HG03159 (cell line): ENCODE measurements at regions not wholly inside any gene's neighbourhood (a gene's known extent, or its start where the extent isn't known, plus 50 kb on each side); places are given as distances from the start of the nearest gene placed in this dataset.
"Not testable (repeated sequence)": the region's sequence is repeated elsewhere in the genome, so short reads cannot be mapped to it uniquely, and the experiment has no call there.

ENCODE experiments used
- ATAC-seq: cut with Tn5 transposase; IDR thresholded peaks from one replicate; pipeline ENCODE4 v1.9.1; 2021; ENCODE audit warnings: mild to moderate bottlenecking, moderate library complexity; ENCODE audit not compliant: unreplicated experiment

- ATAC-seq: no peak
Measured at GRCh38 chrX:7640392-7640791, 202.6 kb upstream of the VCX start.

- no peak for ATAC-seq
Measured at GRCh38 chrX:7638078-7638710, 204.8 kb upstream of the VCX start.

- ATAC-seq: no peak
Measured at GRCh38 chrX:7637066-7637465, 205.9 kb upstream of the VCX start.

GRCh38 chrX:7635604-7636003 is 207.4 kb upstream of the VCX start:
- no peak for ATAC-seq

- ATAC-seq: no peak
Measured at GRCh38 chrX:7620560-7620959, 222.4 kb upstream of the VCX start.

- no peak for ATAC-seq
Measured at GRCh38 chrX:7617994-7618393, 225.0 kb upstream of the VCX start.

- ATAC-seq: no peak
Measured at GRCh38 chrX:7614616-7615015, 228.4 kb upstream of the VCX start.

GRCh38 chrX:7608625-7609024 is 234.3 kb upstream of the VCX start:
- ATAC-seq: not testable (repeated sequence)

- no peak for ATAC-seq
Measured at GRCh38 chrX:7606039-7606652, 236.8 kb upstream of the VCX start.

- no peak for ATAC-seq
Measured at GRCh38 chrX:7603387-7603786, 239.6 kb upstream of the VCX start.

GRCh38 chrX:7596822-7597221 is 246.1 kb upstream of the VCX start:
- no peak for ATAC-seq

- ATAC-seq: not testable (repeated sequence)
Measured at GRCh38 chrX:7593370-7593769, 249.6 kb upstream of the VCX start.

- ATAC-seq: peak; percentile 84
Measured at GRCh38 chrX:7586126-7586525, 256.8 kb upstream of the VCX start.

- no peak for ATAC-seq
Measured at GRCh38 chrX:7582191-7582590, 260.8 kb upstream of the VCX start.

- no peak for ATAC-seq
Measured at GRCh38 chrX:7580127-7580526, 262.8 kb upstream of the VCX start.

- no peak for ATAC-seq
Measured at GRCh38 chrX:7574325-7574724, 268.6 kb upstream of the VCX start.

GRCh38 chrX:7570432-7571029 is 272.4 kb upstream of the VCX start:
- ATAC-seq: no peak

GRCh38 chrX:7568597-7568996 is 274.4 kb upstream of the VCX start:
- no peak for ATAC-seq

- no peak for ATAC-seq
Measured at GRCh38 chrX:7568130-7568529, 274.8 kb upstream of the VCX start.

- ATAC-seq: no peak
Measured at GRCh38 chrX:7552760-7553159, 290.2 kb upstream of the VCX start.

- no peak for ATAC-seq
Measured at GRCh38 chrX:7546551-7547080, 296.4 kb upstream of the VCX start.

GRCh38 chrX:7545564-7545963 is 297.4 kb upstream of the VCX start:
- no peak for ATAC-seq
